NCI-H446 treated with DMSO at 0.1 percent for 48 hours (cell line): ENCODE measurements at regions not wholly inside any gene's neighbourhood (a gene's known extent, or its start where the extent isn't known, plus 50 kb on each side); places are given as distances from the start of the nearest gene placed in this dataset.

Experiments
- DNase-seq: peaks from one replicate; lab custom pipeline; 2025; lab: John Stamatoyannopoulos, UW

DNA sequence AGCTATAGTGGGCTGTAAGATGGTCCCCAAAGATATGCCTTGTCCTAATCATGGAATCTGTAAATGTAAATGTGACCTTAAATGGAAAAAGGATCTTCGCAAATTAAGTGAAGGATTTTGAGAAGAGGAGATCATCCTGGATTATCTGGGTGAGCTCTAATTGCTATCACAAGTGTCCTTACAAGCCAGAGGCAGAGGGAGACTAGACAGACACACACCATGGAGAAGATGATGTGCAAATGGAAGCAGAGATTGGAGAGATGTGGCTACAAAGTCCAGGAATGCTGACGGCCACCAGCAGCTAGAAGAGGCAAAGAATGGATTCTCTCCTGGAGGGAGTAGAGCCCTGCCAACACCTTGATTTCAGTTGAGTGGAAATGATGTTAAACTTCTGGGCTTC lies 102.3 kb upstream of the PROK2 start:
- DNase-seq, result no peak

DNA sequence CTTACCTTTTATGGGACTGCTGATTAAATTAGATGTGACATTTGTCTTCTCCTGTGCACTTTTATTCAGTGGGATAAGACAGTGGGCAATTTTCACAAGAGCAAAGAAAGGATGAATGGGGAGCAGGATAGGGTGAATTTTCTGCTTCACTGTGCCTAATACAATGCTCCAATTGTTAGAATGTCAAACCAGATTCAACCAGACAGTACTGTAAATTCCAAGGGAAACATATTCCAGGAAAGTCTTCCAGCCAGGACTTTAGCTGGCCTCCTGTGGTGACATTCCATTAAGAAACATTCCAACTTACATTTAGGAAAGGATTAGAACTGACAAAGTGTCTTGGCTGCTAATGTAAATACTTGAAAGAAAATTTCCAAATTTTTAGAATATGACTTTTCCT lies 100.1 kb upstream of the PROK2 start:
- no peak for DNase-seq

DNA sequence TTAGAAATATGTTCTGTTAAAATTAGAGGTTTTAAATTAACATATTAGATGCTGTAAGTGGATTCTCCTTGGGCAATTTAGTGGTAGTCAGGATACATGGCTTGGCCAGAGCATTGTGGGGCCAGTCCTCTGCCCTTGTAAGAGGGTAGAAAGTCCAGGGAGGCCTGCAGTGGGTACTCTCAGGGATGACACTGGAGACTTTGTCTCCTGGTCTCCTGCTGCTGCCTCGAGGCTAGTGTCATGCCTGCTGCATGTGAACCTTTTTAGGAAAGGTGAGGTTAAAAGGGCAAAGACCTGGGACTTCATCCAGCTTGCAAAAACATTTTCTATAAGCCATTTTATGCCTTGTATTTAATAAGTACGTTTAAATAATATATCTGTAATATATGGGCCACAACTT lies 96.8 kb upstream of the PROK2 start:
- no peak for DNase-seq

DNA sequence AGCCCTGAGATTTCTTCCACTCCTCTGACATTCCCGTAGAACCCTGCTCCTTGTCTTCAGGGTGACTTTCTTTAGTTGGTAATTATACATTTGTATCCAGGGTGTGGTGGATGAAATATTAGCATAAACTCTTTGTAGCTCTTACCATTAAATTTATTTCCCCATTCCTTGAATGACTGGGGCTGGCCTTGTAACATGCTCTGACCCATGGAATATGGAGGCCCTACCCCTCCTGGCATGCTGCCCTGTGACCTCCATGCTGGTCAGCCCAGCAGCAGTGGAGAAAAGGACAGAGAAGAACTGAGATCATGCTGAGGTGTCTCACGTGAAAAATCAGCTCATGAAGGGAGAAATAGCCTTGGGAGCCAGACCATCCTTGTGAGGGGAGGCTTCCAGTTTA lies 96.1 kb upstream of the PROK2 start:
- no peak for DNase-seq

DNA sequence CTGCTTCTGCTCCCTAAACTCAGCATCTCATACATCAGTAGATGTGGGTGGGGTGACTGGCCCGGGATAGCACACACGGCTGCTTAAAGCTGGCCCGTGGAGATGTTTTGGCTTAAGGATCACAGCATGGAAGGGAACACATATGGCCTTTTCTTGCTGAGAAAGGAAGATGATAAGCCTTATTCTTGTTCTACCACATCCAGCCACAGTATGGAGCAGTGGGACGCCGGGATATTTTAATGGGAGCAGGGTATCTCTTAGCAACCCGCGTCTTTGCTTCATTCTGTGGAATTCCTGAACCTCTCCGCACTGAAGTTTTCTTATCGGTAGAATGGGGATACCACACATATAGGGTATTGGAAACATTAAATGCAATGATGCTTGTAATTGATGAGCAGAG lies 94.1 kb upstream of the PROK2 start:
- no peak for DNase-seq

DNA sequence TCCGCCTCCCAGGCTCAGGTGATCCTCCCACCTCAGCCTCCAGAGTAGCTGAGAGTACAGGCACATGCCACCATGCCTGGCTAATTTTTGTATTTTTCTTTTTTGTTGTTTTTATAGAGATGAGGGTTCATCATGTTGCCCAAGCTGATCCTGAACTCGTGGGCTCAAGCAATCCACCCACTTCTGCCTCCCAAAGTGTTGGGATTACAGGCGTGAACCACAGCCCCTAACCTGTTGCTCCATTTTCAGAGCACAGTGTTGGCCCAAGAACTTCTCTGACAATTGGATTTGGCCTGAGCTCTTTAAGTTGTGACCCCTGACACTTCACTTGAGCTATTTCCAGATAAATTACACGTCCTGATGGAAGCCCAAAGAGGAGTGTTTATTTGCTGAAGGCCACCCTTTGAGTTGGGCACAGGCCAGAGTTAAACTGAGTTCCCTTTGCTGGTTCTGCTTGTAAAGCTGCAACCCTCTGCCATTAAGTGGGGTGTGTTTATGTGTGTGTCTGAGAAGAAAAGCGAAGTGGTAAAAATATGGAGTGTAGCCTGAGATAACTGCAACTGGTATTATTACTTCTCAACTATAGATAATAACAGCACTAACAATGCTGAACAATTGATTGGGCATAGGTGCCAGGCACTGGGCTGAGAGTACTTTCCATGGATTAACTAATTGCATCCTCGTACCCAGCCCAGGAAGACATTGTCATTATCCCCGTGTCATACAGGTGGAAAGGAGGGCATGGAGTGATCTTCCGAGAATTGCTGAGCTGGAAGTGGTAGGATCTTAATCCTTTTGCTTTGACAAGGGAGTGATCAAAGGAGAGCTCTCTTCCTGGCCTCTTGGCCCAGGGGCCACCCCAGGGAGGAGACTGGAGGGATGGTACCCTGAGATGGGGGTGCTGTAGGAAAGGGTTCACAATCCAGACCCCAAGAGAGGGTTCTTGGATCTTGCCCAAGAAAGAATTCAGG lies 91.5 kb upstream of the PROK2 start:
- no peak for DNase-seq

DNA sequence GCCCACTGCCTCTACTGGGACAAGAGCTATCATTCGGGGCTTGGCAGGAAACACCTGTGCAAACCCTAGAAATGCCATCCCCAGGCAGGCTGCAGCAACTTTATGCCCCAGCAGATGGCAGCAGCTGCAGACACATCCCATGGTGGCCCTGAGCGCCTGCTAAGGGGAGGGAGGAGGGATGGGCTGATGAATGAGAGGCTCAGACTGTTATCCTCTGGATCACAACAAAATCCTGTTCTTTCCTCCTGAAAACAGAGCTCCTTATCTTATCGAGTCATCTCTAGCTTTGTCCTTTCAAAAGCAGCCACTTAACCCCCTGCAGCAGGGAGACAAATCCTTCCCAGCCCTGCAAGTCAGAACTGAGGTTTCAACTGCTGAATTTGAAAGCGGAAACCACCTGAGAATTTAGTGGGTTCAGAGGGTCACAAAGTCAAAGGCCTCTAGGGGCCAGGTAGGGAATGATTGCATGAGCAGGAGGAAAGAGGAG lies 90.6 kb upstream of the PROK2 start:
- DNase-seq, result no peak

DNA sequence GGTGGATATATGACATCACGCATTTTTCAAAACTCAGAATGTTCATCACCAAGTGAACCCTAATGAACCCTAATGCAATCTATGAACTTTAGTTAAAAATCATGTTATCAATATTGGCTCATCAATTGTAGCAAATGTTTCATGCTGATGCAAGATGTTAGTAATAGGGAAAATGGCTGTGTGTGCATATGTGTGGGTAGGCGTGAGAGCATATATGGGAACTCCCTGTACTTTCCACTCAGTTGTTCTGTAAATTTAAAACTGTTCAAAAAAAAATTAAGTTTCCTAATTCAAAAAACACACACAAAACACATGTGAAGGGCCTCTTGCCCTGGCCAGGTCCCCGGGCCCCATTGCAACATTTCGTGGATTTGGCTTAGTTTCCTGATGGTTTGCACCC lies 89.7 kb upstream of the PROK2 start:
- DNase-seq, result no peak

DNA sequence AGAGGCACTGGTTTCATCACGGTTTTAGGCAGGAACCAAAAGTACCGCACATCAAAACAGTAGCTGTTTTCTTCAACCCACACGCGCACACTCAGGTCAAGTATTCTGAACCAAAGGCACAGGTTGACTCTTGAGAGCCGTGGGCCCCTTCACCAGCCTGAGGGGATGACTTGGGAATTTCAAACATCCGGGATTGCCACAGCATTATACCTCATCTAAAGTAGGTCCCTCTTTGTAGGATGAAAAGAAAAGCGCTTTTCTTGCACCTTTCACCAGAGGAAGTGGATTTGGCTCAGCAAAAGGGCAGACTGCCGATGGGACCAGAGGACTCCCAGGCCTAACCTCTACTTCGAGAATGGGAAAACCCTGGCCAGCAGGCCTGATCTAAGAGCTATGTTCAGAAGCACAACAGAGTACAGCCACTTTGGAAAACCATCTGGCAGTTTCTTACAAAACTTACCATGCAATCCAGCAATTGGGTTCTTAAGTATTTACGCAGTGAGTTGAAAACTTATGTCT lies 88.2 kb upstream of the PROK2 start:
- no peak for DNase-seq

DNA sequence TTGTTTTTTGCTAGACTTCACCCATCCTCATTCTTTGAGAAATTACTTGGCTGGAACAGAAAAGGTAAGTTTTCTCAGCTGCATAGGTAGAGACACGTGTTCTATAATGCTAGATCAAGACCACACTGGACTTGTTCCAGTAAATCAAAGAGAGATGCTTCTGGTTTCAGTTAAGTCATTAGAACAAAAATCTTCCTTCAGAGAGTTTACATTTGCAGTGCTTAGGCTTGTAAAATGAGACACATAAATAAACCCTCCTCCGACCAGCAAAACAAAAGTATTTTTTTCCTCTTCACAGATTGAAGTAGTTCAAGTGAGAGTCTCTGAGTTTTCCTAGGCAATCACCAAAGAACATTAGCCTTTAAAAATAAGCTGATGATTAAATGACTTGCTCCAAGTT lies 87.3 kb upstream of the PROK2 start:
- DNase-seq, result no peak

DNA sequence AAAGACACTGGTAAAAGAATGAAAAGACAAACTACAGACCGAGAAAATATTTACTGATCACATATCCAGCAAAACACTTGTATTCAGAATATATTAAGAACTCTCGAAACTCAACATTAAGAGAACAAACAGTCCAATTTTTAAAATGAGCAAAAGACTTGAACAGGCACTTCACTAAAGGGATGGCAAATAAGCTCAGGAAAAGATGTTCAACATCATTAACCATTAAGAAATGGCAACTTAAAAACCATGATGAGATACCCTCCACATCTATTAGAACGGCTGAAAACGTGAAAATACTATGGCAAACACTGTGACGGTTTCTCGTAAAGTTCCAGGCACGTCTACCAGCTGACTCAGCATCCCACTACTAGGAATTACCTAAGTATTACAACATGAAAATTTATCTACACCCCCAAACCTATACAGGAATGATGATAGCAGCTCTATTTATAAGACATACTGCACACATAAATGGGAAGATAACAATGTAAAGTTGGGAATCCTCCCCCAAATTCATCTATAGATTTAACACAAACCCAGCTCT lies 86.1 kb upstream of the PROK2 start:
- no peak for DNase-seq

DNA sequence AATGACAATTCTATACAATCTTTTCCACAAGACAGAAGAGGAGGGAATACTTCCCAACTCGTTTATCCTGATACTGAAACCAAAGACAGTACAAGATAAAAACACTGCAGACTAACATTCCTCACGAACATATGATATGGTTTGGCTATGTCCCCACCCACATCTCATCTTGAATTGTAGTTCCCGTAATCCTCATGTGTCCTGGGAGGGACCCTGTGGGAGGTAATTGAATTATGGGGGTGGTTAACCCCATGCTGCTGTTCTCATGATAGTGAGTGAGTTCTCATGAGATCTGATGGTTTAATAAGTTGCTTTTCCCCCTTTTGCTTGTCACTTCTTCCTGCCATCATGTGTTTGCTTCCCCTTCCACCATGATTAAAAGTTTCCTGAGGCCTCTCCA lies 83.9 kb upstream of the PROK2 start:
- DNase-seq, result no peak

DNA sequence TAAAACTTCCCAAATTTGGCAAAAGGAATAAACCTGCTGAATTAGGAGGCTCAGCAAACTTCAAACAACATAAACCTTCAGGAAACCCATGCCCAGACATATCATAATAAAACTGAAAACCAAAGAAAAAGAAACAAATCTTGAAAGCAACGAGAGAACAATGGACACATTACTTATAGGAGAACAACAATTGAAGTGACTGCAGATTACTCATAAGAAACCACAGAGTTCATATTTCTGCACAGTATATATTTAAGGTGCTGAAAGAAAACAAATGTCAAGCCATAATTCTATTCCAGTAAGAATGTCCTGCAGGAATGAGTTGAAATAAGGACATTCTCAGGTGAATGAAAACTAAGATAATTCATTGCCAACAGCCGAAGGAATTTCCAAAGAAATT lies 80.8 kb upstream of the PROK2 start:
- no peak for DNase-seq

DNA sequence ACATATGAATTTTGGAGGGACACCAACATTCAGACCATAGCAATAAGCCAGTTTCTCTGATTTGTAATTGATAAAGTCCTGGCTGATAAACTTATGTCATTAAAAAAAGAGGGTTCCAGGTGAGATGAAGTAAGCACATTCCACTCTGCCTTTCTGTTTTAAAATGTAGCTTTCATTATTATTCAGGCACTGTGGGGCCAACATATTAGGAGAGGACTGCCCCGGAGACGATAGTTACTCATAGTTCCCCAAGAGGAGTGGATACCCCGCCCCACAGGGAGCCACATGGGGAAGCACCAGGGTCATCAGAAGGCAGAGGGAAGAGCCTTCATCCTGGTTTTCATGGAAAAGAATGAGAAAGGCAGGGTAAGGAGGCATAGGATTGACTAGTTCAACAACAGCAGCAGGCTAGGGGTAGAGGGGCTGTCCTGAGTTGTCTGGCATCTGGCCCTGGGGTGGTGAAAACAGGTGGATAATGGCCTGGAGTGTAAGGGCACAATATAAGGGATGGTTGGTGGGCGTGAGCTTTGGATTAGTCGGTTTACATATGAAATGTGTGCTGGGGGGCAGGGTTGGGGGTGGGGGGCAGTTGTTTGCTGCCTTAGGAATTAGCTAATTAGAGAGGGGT lies 78.7 kb upstream of the PROK2 start:
- no peak for DNase-seq

DNA sequence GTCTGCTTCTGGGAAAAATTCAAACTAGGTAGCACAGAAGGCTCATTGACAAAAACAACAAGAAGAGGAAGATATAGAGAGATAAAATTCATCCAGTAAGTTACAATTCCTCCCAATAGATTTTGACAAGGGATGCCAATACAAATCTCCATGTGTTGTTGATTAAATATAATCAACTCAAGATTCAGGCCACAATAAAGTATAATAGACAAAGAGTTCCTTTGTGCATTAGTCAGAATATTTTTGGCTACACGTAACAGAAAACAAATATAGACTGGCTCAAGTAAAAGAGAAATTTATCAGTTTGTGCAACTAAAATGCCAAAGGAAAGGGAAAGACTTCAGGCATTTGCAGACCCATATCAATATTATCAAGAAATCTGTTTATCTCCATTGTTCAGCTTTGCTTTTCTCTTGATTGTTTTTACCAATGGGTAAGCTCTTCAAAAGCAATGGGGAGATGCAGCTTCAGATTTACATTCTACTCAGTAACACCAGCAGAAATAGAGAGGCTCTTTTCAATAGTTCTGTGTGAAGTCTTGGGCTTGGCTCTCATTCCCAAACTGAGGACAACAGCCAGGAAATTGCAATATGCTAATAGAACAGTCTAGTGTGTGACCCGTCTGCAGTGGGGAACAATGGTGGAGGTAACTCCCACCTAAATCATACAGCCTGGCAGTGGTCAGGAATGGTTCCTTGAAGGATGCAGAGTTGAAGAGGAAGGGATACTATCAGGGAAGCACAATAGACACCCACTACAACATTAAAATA lies 77.6 kb upstream of the PROK2 start:
- no peak for DNase-seq

DNA sequence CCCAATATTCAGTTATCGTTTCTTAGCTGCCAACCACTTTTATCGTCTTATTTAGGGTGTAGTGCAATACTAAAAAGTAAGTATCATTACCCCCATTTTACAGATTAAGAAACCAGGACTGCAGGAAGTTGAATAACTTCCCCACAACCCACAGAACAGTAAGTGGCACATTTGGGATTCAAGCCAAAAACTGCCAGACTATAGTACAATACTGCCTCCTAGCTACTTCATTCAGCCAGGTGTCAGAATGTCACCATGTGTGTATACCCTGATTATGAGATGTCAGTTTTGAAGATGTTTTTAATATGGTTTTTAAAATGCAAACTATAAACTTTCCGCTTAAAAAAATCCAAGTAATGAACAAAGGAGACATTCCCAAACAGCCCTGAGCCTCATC lies 74.2 kb upstream of the PROK2 start:
- no peak for DNase-seq

DNA sequence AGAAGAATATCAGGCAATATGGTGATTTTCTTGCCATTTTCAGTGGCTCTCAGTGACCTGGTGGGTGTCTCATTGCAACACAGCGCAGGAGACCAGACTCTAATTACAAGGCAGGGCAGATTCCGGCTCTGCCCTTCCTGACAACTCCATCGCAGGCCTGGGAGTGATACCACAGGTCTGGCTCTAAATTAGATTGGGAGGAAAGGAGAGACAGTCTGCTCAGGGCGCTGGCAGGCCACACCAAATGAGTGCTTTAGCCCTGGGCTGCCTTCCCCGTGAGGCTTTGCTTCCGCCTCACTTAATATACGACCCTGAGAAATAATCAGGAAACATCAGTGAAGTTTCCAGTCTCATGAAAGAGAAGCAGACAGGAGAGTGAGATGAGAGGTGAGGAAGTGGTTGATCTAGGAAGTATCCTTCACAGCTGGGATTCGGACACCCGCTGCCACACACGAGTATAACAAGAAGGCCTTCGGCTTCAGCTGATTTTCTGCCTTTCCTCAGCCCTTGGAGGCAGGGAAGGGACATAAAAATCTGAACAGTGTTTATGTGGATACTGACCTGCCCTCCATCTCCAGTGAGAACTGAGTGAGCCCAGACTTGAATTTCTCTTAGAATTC lies 73.7 kb upstream of the PROK2 start:
- DNase-seq, result no peak

DNA sequence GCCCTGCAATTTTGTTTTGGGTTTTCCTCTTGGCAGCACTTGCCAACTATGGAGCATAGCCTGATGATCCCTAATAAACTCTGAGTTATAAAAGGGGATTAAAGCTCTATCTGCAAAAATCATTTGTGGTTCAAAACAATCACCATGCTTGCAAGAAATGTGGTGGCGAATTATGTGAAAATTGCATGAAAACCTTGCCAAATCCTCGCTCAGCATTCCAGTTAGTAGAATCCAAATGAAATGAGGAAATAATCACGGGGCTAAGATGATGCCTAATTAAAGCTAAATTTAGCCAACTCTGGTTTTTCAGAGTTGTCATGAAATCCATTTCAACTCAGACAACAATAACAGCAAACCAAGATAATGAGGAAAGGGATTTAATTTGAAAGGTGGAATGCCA lies 73.0 kb upstream of the PROK2 start:
- no peak for DNase-seq

DNA sequence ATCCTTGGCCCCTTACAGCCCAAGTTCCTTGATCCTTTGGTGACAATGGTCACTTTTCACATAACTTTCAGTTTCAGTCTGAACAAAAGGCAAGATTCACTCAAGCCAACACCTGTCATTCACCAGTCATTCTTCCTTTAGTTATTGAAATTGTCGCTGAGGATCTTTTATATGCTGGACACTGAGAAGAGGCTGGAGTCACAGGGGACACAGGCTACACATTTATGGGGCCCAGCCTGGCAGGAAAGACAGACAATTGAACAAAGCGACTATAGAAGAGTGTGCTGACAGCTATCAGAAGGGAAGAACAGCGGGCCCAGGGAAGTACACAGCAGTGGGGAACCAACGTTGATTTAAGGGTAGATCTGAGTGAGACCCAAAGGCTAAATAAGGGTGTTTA lies 69.8 kb upstream of the PROK2 start:
- DNase-seq, result no peak

DNA sequence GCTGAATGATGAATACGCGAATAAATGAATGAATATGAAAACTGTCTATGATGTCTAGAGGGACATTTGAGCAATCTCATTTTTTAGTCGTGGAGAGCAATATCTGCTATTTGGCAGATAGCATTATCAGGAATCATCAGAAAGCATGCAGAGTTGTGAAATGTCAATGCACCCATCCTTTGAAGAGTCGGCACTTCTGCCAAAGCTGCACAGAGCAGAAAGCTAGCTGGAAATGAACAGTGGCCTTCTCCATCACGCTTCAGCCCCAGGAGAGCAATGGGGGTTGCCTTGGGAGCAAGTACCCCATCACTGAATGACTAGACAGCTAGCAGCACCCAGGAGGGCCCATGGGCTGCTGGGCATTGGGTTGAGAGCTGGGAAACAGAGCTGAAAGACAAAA lies 69.1 kb upstream of the PROK2 start:
- DNase-seq, result no peak

DNA sequence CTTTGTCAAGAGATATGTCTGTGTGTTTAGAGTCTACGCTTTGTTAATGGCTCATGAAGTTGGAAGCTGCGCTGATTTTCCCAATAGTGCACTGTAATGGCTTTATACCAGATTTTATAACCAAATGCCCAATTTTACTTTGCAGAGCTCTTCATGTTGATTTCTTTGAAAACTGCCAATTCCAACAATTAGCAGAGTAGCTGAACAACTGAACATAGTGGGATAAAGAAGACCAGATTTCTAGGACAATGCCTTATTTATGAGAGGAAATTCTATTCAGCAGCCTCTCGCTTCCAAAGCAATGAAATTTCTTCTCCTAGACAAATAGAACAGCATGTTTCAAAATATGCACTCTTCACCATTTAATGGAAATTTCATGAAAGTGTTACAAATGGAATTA lies 66.9 kb upstream of the PROK2 start:
- DNase-seq, result no peak

DNA sequence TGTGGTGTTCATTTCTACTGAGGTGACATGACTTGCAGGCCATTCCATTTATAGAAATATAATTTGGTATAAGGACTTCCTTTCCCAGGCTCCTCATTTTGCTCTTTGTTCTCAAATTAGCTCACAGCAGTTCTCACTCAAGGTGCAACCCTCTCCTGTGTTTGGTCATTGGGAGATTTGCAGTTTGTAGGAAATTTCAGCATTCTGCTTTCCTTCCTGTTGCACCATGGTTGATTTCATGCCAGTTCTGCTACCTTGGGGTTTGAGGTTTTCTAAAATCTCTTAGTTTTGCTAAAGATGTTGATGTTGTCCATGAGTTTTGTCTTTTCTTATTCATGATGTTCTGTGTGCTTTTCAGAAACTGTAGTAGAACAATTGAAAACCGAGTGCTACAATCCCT lies 65.7 kb upstream of the PROK2 start:
- no peak for DNase-seq
